ENCODE measurements at regions not wholly inside any gene's neighbourhood (a gene's known extent, or its start where the extent isn't known, plus 50 kb on each side); places are given as distances from the start of the nearest gene placed in this dataset.

DNA sequence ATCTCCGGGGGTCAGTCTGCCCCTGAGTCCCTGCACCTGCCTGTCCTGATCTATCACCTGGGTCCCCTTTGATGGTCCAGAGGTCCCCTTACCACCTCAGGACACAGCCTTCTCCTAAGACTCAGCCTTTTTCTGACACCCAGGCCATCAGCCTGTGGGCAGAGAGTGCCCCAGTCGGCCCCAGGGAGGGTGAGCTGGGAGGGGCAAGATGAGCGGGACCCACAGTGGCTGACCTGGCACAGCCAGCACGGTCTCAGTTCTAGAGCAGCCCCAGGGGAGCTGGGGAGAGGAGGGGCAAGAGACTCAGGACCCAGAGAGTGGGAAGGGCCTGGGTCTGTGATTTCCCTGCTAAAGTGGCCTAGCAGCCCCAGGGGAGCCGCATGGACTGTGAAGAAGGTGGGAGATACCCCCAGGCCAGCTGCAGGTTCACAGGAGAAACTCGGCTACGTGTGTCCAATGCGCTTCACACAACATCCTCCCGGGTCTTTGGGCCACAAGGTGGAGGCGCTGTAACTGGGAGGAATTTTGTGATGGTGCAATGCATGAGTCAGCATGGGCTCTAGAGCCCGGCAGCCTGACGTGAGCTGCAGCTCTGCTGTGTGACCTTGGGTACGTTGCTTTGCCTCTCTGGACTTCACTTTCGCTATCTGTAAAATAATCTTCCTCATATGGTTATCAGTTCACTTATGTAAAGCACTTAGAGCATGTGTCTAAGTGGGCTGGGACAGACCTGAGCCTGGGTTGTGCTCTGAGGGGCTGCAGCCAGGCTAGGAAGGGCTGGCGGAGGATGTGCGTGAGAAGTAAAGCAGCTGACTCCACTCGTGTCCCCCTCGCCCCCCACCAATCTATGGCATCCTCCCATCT is 67.2 kb upstream of the LHX1 start:
- DNase-seq = no peak

- no peak for DNase-seq
These were observed 66.6 kb upstream of the LHX1 start for GRCh38 chr17:36870720-36870999.

DNA sequence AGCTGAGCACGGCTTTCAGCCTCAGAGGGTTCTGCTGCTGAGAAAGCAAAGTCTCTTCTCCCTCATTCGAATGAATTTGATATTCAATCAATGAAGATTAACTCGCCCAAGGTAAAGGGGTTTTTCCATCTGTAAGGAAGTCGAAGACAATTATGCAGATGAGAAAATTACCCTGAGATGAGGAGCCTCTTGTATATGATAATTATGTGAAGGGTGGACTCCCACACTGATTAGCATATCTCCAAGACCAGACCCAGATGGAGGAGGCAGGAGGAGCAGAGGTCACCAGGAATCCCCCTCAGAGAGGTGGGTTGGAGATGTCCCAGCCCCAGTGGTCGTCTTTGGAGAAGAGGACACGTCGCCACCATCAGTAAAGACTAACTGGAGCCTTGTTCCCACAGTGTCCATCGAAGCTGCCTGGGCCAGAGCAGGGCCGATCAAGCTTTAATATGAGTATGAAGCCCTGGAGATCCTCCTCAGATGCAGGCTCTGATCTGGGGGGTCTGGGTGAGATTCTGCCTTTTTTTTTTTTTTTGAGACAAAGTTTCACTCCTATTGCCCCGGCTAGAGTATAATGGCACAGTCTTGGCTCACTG is 61.5 kb upstream of the LHX1 start:
- DNase-seq = no peak

- DNase-seq = no peak
These were observed 60.3 kb upstream of the LHX1 start for GRCh38 chr17:36876966-36877365.

DNA sequence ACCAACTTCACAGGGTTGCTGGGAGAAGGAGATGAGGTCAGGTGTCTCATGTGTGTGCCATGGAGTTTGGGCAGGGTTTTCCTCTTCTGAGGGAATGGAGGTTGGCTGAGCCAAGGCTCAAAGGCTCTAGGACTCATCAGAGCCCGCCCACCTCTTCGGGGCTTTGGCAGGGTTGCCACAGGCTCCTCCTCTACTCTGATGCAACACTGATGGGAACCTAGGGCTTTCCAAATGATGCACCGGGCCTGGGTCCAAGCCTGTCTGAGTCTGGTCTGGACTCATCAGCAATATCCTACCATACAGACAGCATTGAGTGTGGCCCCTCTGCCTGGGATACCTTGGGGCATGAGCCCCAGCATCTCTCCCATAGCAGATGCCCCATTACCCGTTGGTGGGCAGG is 59.5 kb upstream of the LHX1 start:
- no peak for DNase-seq

GRCh38 chr17:36878216-36878615 is 59.1 kb upstream of the LHX1 start:
- no peak for DNase-seq

DNA sequence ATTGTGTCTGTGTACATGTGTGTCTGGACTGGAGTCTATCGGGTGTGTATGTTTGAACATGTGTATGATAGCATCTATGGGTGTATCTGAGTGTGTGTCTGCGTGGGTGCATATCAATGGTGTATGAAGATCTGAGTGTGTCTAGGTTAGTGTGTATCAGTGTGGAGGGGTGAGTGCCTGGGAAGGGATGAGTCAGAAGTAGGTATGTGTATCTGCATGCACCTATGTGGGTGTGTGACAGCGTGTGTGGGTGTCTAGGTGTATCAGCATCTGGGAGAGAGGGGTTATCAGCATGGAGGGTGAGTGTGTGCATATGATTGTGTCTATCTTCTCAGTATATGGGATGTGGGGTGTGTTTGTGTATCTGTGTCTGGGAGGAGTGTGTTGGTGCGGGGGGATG is 58.2 kb upstream of the LHX1 start:
- DNase-seq = no peak

DNA sequence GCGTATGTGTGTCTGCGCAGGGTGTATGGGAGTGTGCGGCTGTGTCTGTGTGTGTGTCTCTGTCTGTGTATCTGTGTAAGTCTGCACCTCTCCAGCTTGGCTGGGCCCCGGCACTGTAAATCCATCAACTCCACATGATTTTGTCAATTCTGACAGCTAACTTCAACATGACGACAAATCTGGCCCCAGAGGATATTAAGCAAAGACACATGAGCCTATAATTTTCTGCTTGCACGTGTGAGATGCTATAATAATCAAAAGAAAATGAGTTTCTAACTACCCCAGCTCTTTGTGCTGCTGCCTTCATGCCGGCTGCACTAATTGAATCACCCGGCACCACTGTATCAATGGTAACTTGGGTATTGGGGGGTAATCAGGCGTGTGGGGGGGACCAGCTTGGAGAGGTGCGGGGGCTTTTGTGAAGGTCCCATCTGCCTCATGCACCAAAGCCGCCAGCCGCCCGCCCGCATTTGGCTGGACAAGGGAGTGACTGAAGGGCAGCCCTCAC is 57.6 kb upstream of the LHX1 start:
- DNase-seq = no peak

- no peak for DNase-seq
These were observed 56.9 kb upstream of the LHX1 start for GRCh38 chr17:36880268-36880905.

DNA sequence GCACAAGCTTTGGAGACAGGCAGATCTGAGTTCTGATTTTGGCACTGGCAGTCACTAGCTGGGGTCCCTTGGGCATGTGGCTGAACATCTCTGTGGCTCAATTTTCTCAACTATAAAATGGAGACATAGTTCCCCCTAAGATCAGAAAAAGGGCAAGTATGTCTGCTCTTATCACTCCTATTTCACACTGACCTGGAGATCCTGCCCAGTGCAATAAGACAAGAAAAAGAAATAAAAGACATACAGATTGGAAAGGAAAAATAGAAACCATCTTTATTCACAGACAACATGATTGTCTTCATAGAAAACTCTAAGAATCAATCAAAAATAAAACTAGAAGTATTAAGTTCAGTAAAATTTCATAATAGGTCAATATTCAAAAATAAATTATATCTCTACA is 56.0 kb upstream of the LHX1 start:
- no peak for DNase-seq

GRCh38 chr17:36884495-36885152 is 52.7 kb upstream of the LHX1 start:
- no peak for DNase-seq

DNA sequence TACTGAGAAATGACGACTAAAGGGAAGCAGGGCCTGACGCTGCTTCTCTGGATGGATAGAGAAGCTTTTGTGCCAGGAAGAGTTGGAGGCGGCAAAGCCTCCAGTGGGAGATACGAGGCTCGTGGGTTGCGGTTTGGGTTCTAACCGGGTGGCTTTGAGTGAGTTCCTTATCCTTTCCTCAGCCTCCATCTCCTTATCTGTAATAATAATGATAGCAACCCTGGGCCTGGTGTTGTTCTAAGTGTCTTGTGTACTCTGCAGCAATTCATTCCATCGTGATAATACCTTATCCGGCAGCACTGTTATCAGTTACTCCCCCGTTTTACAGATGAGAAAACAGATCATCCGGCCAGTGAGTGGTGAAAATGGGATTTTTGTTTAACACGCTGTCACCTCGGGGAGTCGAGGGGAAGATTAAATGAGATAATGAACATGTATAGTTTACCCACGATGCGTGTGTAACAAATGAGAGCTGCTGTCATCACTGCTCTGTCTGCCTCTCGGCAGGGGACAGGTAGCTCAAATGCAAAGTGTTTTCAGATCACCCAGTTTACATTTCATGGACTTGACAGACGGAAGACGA is 52.0 kb upstream of the LHX1 start:
- DNase-seq = no peak

DNA sequence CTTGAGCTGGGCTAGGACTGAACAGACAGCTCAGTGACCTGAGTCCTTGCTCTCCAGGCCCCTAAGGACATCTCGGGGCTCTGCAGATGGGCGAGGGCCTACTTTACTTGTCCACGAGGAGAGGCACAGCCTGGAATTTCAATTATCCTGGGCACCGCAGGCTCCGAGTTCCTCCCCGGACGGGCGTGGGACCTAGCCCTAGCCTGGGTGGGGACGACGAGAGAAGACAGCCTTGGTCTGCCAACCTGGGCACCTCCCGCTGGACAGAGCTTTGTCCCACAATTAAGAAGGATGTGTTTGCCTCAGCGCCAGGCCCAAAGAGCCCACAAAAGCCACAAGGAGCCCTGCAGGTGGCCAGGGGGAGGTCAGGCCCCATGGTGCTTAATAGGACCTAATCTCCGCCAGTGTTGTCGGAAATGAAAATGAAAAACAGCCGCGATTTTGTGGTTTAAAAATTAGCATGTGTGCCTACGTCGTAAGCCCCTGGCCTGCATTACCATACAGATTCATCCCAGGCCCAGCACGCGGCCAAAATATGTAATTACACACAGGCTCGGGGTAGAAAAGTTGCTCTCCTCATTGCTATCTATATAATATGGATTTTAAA is 51.4 kb upstream of the LHX1 start:
- DNase-seq = no peak

Measured in stimulated activated CD4-positive, alpha-beta T cell treated with anti-CD3 and anti-CD28 coated beads, Interleukin-4, amount 100 ng/mL, for 24 hours (primary cell).